SU-DHL-6 (cell line): ENCODE measurements at regions not wholly inside any gene's neighbourhood (a gene's known extent, or its start where the extent isn't known, plus 50 kb on each side); places are given as distances from the start of the nearest gene placed in this dataset.

Experiments used
- H2AFZ ChIP-seq: fragments of 200-600 bp; sonication (generic); 2 replicates; pipeline ENCODE4 v1.6.1; 2014; ENCODE audit warnings: low read depth, mild to moderate bottlenecking, moderate library complexity, mixed read lengths, antibody characterized with exemption, low read length; ENCODE audit not compliant: severe bottlenecking
- H3F3A ChIP-seq: fragments of 200-600 bp; shearing (Covaris generic); 2 replicates; pipeline ENCODE4 v1.6.0; 2016; ENCODE audit warnings: antibody characterized with exemption, mild to moderate bottlenecking; ENCODE audit not compliant: insufficient read depth
- H3K27ac ChIP-seq: fragments of 200-600 bp; sonication (generic); 2 replicates; pipeline ENCODE4 v1.5.1; 2016; ENCODE audit warnings: low read depth, mild to moderate bottlenecking, low read length, moderate library complexity, mixed read lengths
- H3K27me3 ChIP-seq: fragments of 200-600 bp; sonication (generic), shearing (Covaris generic); 2 replicates; pipeline ENCODE4 v1.6.0; 2014; ENCODE audit warnings: mild to moderate bottlenecking, low read length
- H3K36me3 ChIP-seq: fragments of 200-600 bp; sonication (generic); 2 replicates; pipeline ENCODE4 v1.6.1; 2014; ENCODE audit warnings: mild to moderate bottlenecking, low read length, mixed read lengths
- H3K4me2 ChIP-seq: fragments of 300-600, 200-600 bp; shearing (Covaris generic), sonication (generic); 2 replicates; pipeline ENCODE4 v1.6.0; 2014; ENCODE audit warnings: low read length, low read depth, mild to moderate bottlenecking; ENCODE audit not compliant: poor library complexity, severe bottlenecking
- H3K4me3 ChIP-seq: fragments of 200-600 bp; sonication (generic); 2 replicates; pipeline ENCODE4 v1.5.1; 2014; ENCODE audit warnings: antibody characterized with exemption, low read length, mild to moderate bottlenecking, mixed read lengths; ENCODE audit not compliant: insufficient read depth, poor library complexity, severe bottlenecking
- H3K79me2 ChIP-seq: fragments of 200-600 bp; sonication (generic); 2 replicates; pipeline ENCODE4 v1.6.1; 2014; ENCODE audit warnings: mild to moderate bottlenecking, low read length, moderate library complexity; ENCODE audit not compliant: insufficient read depth
- H3K9ac ChIP-seq: fragments of 200-600 bp; sonication (generic); 2 replicates; pipeline ENCODE4 v1.7.0; 2014; ENCODE audit warnings: mild to moderate bottlenecking, low read length
- H3K9me2 ChIP-seq: fragments of 200-600 bp; sonication (generic); replicated peaks from 2 replicates; pipeline ENCODE4 v1.6.1; 2014; ENCODE audit warnings: low read length; ENCODE audit not compliant: insufficient read depth
- H3K9me3 ChIP-seq: fragments of 200-600 bp; sonication (generic); 2 replicates; pipeline ENCODE4 v1.6.1; 2014; ENCODE audit warnings: low read length, mixed read lengths; ENCODE audit not compliant: insufficient read depth
- H4K20me1 ChIP-seq: fragments of 200-600 bp; sonication (generic); 2 replicates; pipeline ENCODE4 v1.6.1; 2014; ENCODE audit warnings: low read depth, mild to moderate bottlenecking, antibody characterized with exemption, low read length, moderate library complexity, mixed read lengths
- EZH2phosphoT487 ChIP-seq: fragments of 200-600 bp; sonication (generic), shearing (Covaris generic); conservative IDR thresholded peaks from 2 replicates; pipeline ENCODE4 v1.6.1; 2018; ENCODE audit warnings: mild to moderate bottlenecking, antibody characterized with exemption, low read length, moderate library complexity, mixed read lengths
- TF ChIP-seq, protein P1 (sequence below): fragments of 200-600 bp; sonication (generic); IDR thresholded peaks from one replicate; pipeline ENCODE4 v1.5.1; 2017; ENCODE audit warnings: antibody characterized with exemption, mild to moderate bottlenecking, low read length, moderate library complexity; ENCODE audit not compliant: insufficient read depth, poor library complexity, severe bottlenecking

GRCh38 chr5:72561148-72561972, 54.1 kb upstream of the ZNF366 start:
- Histone ChIP-seq H4K20me1 (no peaks in the 10 kb centered on the region), H3F3A (no peaks in the 10 kb centered on the region), H2AFZ (no peak overlapping the region), H3K27ac (no peak overlapping the region), H3K36me3 (no peaks in the 10 kb centered on the region), H3K4me2 (no peak overlapping the region), H3K9ac (no peak overlapping the region), H3K27me3 (no peaks in the 10 kb centered on the region), H3K9me3 (no peaks in the 10 kb centered on the region), H3K9me2 (no peaks in the 10 kb centered on the region), H3K4me3 (no peak overlapping the region), H3K79me2 (no peaks in the 10 kb centered on the region)
- no peak for TF ChIP-seq EZH2phosphoT487
- TF ChIP-seq, protein P1, sequence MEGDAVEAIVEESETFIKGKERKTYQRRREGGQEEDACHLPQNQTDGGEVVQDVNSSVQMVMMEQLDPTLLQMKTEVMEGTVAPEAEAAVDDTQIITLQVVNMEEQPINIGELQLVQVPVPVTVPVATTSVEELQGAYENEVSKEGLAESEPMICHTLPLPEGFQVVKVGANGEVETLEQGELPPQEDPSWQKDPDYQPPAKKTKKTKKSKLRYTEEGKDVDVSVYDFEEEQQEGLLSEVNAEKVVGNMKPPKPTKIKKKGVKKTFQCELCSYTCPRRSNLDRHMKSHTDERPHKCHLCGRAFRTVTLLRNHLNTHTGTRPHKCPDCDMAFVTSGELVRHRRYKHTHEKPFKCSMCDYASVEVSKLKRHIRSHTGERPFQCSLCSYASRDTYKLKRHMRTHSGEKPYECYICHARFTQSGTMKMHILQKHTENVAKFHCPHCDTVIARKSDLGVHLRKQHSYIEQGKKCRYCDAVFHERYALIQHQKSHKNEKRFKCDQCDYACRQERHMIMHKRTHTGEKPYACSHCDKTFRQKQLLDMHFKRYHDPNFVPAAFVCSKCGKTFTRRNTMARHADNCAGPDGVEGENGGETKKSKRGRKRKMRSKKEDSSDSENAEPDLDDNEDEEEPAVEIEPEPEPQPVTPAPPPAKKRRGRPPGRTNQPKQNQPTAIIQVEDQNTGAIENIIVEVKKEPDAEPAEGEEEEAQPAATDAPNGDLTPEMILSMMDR, result no peak

DNA sequence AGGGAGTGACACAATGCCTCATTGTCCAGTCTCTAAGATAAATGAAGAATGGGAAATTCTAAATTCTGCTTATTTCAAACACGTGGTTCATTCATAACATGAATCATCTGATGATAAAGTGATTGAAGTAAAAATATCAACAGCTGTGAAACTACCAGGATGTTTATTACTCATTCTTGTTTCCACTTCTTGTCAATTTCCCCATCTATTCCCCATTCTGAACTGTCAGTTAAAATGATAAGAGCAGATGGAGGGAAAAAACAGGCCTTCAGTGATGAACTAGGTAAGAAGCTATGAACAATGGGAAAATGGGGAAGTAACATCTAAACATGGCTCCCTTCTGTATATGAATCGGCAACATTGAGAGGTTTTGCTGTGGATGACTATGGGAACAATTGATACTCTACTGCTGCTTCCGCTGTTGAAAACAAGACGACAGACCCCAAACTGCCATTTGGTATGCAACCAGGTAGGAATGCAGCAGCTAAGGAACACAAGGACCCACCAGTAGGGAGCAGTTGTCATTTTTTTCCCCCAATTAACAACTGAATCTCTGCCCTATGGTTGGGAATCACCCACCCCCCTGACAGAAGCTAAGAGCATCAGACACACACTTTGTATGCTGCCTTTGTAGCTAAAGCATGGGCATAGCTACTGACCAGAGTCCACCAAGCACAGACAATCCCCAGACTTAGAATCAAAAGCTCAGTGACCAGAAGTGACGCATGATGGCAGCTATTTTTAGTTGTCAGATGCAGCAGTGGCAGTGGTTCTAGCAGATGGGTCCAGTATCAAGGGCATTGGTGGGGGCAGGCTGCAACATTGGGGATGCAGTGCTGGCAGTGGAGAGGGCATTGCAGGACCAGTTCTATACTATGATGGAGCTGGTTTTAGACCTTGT, 52.9 kb upstream of the ZNF366 start:
- H3K27me3 ChIP-seq, result no peaks in the 10 kb centered on the region
- H3K4me3 ChIP-seq, result no peak overlapping the region
- H3K9me2 ChIP-seq, result no peaks in the 10 kb centered on the region
- TF ChIP-seq, protein P1, result no peak
- no peak for TF ChIP-seq EZH2phosphoT487
- no peaks in the 10 kb centered on the region for H3K79me2 ChIP-seq
- H3K9me3 ChIP-seq, result no peaks in the 10 kb centered on the region
- H2AFZ ChIP-seq, result no peak overlapping the region
- H3K36me3 ChIP-seq, result no peaks in the 10 kb centered on the region
- no peak overlapping the region for H3K9ac ChIP-seq
- no peaks in the 10 kb centered on the region for H4K20me1 ChIP-seq
- H3F3A ChIP-seq, result no peaks in the 10 kb centered on the region
- H3K27ac ChIP-seq, result no peak overlapping the region
- H3K4me2 ChIP-seq, result no peak overlapping the region

DNA sequence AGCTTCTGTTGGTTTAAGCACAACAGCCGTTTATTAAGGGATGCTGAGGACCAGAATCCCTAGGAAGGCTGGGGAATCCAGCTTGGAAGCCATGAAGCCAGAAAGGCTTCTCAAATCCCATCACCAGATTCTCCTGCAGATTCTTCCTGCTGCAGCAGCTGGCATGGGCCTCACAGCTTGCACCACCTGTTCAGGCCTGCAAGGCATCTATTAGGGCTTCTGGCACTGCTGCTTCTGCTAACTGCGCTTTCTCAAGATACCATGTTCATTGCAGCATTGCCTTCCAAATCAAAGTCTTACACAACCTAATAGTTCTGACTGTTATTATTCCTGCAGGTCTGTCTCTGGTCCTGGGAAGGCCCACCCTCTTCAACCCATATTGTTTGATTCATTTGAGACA, 51.2 kb upstream of the ZNF366 start:
- H2AFZ ChIP-seq, result no peak overlapping the region
- H3K27me3 ChIP-seq, result no peaks in the 10 kb centered on the region
- no peaks in the 10 kb centered on the region for H4K20me1 ChIP-seq
- H3K9me2 ChIP-seq, result no peaks in the 10 kb centered on the region
- no peaks in the 10 kb centered on the region for H3K36me3 ChIP-seq
- H3K27ac ChIP-seq, result no peak overlapping the region
- no peaks in the 10 kb centered on the region for H3K9me3 ChIP-seq
- no peaks in the 10 kb centered on the region for H3F3A ChIP-seq
- H3K4me2 ChIP-seq, result no peak overlapping the region
- TF ChIP-seq, protein P1, result no peak
- TF ChIP-seq EZH2phosphoT487, result no peak
- no peaks in the 10 kb centered on the region for H3K79me2 ChIP-seq
- H3K9ac ChIP-seq, result no peak overlapping the region
- H3K4me3 ChIP-seq, result no peak overlapping the region
